ENCODE measurements at regions not wholly inside any gene's neighbourhood (a gene's known extent, or its start where the extent isn't known, plus 50 kb on each side); places are given as distances from the start of the nearest gene placed in this dataset.
"Not testable (repeated sequence)": the region's sequence is repeated elsewhere in the genome, so short reads cannot be mapped to it uniquely, and the experiment has no call there.

DNA sequence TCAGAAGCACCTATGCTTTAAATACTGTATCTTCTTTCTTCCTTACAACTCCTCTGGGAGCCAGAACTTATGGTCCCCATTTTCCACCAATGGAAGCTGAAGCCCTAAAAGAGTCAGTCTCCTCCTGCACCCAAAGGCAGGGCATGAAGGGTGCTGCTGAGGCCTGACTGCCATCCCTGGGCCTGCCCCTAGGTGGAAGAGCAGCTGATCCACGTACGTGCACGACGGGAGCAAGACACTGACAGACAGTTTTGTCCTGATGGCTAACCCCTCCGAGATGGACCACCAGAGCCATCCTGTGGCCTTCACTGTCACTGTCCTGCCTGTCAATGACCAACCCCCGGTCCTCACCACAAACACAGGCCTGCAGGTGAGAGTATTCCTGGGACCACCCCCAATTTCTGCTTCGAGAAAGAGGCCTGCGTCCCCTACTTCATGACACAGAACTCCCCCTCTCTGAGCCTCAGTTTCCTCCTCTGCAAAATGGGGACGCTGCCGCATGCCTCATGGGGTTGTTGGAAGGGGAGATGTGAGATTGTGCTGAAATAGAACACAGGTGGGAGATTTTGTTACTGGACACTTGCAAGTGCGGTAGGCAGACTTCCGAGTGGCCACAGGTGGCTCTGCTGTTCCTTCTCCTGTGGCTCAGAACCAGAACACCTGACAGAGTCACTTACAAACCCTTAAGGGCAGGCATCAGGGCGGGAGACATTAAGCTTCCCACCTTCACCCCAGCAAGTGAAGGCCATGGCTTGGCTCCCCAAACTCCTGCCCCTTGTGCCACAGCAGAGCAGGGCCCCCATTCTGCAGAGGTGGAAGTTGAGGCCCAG, 175.4 kb downstream of the TBC1D2B start:
- Histone ChIP-seq H3K4me3 (no peak overlapping the region), H3K27me3 (no peaks in the 10 kb centered on the region), H3K36me3 (no peaks in the 10 kb centered on the region), H3K9me3 (no peaks in the 10 kb centered on the region), H3K27ac (no peak overlapping the region), H3K4me1 (no peaks in the 10 kb centered on the region)
- TF ChIP-seq, protein P1, sequence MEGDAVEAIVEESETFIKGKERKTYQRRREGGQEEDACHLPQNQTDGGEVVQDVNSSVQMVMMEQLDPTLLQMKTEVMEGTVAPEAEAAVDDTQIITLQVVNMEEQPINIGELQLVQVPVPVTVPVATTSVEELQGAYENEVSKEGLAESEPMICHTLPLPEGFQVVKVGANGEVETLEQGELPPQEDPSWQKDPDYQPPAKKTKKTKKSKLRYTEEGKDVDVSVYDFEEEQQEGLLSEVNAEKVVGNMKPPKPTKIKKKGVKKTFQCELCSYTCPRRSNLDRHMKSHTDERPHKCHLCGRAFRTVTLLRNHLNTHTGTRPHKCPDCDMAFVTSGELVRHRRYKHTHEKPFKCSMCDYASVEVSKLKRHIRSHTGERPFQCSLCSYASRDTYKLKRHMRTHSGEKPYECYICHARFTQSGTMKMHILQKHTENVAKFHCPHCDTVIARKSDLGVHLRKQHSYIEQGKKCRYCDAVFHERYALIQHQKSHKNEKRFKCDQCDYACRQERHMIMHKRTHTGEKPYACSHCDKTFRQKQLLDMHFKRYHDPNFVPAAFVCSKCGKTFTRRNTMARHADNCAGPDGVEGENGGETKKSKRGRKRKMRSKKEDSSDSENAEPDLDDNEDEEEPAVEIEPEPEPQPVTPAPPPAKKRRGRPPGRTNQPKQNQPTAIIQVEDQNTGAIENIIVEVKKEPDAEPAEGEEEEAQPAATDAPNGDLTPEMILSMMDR (IDR thresholded peaks at IDR 0.05) = no peak
- no peak for DNase-seq (ENCODE audit: low spot score)

DNA sequence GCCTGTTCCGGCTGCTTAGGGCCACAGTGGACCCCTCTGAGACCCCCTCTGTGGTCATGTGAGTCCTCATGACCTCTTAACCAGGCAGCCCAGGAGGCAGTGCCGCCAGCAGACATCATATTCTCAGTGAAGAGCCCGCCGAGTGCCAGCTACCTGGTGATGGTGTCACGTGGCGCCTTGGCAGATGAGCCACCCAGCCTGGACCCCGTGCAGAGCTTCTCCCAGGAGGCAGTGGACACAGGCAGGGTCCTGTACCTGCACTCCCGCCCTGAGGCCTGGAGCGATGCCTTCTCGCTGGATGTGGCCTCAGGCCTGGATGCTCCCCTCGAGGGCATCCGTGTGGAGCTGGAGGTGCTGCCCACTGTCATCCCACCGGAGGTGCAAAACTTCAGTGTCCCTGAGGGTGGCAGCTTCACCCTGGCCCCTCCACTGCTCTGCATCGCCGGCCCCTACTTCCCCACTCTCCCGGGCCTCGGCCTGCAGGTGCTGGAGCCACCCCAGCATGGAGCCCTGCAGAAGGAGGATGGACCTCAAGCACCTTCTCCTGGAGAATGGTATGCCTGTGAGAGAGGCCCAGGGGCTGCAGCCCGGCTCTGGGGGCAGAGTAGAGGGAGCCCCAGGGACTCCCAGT, 176.1 kb downstream of the TBC1D2B start:
- H3K27ac ChIP-seq = no peak overlapping the region
- no peaks in the 10 kb centered on the region for H3K36me3 ChIP-seq
- no peak for DNase-seq (ENCODE audit: low spot score)
- H3K4me1 ChIP-seq = no peaks in the 10 kb centered on the region
- TF ChIP-seq, protein P1 (IDR thresholded peaks at IDR 0.05) = no peak
- no peaks in the 10 kb centered on the region for H3K27me3 ChIP-seq
- H3K4me3 ChIP-seq = no peak overlapping the region
- H3K9me3 ChIP-seq = no peaks in the 10 kb centered on the region

DNA sequence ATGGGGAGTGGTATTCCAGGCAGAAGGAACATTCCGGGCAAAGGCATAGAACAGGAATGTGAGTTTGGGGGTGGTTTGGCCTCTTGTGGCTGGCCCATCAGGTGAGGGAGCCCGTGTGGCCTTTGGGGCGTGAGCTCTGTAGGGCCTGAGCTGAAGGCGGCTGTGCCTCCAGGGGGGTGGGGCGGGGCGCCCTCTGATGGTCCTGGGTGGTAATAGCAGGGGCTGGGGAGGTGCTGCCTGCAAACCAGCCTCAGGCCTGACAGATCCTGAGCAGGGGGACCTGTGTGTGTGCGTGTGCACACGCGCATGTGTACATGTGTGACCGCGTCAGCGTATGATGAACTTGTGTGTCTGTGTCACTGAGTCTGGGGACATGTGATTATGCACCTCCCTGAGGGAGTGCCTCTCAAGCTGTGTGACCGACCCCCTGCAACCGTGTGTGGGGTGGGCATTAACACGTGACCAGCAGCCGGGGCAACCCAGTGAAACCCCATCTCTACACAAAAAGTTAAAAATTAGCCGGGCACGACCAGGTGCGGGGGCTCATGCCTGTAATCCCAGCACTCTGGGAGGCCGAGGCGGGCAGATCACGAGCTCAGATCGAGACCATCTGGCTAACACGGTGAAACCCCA, 177.1 kb downstream of the TBC1D2B start:
- not testable (repeated sequence) for H3K36me3 ChIP-seq; DNase-seq (ENCODE audit: low spot score); H3K4me1 ChIP-seq; H3K27me3 ChIP-seq; H3K4me3 ChIP-seq; H3K27ac ChIP-seq; H3K9me3 ChIP-seq
- TF ChIP-seq, protein P1 (IDR thresholded peaks at IDR 0.05) = peak; percentile 29 to 63

DNA sequence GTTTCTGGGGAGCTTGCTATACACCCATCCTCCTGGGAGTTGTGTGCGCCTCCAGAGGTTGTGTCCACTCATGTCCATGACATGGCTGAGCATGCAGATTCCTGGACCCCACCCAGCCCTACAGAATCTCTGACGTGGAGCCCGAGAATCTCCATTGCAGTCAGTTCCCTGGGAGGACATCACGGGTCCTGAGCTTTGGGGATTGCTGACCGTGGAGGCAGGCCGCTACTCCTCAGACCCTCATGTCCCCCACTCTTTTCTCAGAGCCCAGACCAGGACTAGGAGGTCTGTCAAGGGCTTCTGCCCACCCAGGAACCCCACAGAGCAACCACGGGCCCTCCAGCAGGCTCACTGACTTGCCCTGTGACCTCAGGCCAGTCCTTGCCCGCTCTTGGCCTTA, 177.7 kb downstream of the TBC1D2B start:
- DNase-seq (ENCODE audit: low spot score); H3K4me3 ChIP-seq; H3K27ac ChIP-seq; H3K9me3 ChIP-seq; H3K4me1 ChIP-seq; H3K27me3 ChIP-seq; H3K36me3 ChIP-seq: not testable (repeated sequence)

DNA sequence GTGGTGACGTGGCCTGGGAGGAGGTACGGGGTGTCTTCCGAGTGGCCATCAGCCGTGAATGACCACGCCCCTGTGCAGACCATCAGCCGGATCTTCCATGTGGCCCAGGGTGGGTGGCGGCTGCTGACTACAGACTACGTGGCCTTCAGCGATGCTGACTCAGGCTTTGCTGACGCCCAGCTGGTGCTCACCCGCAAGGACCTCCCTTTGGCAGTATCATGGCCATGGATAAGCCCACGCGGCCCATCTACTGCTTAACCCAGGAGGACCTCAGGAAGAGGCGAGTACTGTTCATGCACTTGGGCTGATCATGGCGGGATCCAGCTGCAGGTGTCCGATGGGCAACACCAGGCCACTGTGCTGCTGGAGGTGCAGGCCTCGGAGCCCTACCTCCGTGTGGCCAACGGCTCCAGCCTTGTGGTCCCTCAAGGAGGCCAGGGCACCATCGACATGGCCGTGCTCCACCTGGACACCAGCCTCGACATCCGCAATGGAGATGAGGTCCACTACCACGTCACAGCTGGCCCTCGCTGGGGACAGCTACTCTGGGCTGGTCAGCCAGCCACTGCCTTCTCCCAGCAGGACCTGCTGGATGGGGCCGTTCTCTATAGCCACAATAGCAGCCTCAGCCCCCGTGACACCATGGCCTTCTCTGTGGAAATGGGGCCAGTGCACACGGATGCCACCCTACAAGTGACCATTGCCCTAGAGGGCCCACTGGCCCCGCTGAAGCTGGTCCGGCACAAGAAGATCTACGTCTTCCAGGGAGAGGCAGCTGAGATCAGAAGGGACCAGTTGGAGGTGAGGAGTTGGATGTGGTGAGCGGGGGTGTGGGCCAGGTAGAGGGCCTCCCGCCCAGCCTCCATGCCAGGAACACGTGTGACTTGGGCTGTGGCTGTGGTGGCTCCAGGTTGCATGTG, 178.4 kb downstream of the TBC1D2B start:
- Histone ChIP-seq H3K27me3 (no peaks in the 10 kb centered on the region), H3K4me3 (no peak overlapping the region), H3K27ac (no peak overlapping the region), H3K4me1 (no peaks in the 10 kb centered on the region), H3K9me3 (no peaks in the 10 kb centered on the region), H3K36me3 (no peaks in the 10 kb centered on the region)
- TF ChIP-seq, protein P1 (IDR thresholded peaks at IDR 0.05) = no peak
- no peak for DNase-seq (ENCODE audit: low spot score)
